GM10266 (cell line): ENCODE measurements at regions not wholly inside any gene's neighbourhood (a gene's known extent, or its start where the extent isn't known, plus 50 kb on each side); places are given as distances from the start of the nearest gene placed in this dataset.
"Not testable (repeated sequence)": the region's sequence is repeated elsewhere in the genome, so short reads cannot be mapped to it uniquely, and the experiment has no call there.

Source experiments
- DNase-seq: peaks from one replicate; pipeline ENCODE4 v3.0.0; 2012; ENCODE audit errors: extremely low spot score
- TF ChIP-seq, protein P1 (sequence below): IDR thresholded peaks from 2 replicates; pipeline ENCODE4 v1.5.1; 2012; ENCODE audit warnings: mild to moderate bottlenecking, low read depth; ENCODE audit not compliant: control insufficient read depth, insufficient read depth; ENCODE audit errors: missing control alignments

DNA sequence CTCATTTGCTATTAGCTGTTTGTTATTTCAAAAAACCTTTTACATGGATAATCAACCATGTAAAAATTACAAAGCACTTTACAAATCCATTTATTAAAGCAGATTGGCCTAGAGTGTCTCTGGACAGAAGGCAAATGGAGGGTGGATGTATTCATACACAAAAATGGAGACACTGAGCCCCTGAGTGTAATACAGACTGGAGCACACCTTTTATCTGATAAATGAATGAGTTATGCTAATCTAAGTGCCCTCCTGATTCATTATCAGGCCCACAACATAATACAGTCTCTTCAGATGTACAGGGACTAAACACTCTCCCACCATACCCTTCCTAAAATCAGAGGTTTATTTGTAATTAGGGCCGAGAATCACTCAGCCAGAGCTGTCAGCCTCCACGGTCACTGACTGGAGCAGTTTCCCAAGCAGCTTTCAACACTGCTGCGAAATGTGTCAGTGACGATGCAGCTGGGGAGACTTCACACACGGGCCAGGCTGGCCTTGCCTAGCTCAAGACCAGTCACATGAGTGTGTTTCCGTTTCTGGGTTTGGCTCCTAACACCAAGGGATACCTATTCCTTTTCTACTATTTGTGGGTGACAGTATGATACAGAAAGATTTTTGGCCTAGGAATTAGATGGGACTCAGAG, 271.8 kb downstream of the ZIC1 start:
- TF ChIP-seq, protein P1, sequence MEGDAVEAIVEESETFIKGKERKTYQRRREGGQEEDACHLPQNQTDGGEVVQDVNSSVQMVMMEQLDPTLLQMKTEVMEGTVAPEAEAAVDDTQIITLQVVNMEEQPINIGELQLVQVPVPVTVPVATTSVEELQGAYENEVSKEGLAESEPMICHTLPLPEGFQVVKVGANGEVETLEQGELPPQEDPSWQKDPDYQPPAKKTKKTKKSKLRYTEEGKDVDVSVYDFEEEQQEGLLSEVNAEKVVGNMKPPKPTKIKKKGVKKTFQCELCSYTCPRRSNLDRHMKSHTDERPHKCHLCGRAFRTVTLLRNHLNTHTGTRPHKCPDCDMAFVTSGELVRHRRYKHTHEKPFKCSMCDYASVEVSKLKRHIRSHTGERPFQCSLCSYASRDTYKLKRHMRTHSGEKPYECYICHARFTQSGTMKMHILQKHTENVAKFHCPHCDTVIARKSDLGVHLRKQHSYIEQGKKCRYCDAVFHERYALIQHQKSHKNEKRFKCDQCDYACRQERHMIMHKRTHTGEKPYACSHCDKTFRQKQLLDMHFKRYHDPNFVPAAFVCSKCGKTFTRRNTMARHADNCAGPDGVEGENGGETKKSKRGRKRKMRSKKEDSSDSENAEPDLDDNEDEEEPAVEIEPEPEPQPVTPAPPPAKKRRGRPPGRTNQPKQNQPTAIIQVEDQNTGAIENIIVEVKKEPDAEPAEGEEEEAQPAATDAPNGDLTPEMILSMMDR, result no peak
- no peak for DNase-seq

DNA sequence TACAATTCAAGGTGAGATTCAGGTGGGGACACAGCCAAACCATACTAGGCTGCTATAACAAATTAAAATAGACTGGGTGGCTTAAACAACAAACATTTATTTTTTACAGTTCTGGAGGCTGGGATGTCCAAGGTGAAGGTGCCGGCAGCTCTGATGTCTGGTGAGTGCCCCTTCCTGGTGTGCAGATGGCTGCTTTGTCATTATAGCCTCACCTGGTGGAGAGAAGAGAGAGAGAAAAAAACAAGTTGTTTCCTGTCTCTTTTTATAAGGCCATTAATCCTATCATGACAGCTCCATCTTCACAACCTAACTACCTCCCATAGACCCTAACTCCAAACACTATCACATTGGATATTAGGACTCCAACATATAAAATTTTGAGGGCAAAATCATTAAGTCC, 279.7 kb downstream of the ZIC1 start:
- no peak for DNase-seq
- TF ChIP-seq, protein P1, result no peak

DNA sequence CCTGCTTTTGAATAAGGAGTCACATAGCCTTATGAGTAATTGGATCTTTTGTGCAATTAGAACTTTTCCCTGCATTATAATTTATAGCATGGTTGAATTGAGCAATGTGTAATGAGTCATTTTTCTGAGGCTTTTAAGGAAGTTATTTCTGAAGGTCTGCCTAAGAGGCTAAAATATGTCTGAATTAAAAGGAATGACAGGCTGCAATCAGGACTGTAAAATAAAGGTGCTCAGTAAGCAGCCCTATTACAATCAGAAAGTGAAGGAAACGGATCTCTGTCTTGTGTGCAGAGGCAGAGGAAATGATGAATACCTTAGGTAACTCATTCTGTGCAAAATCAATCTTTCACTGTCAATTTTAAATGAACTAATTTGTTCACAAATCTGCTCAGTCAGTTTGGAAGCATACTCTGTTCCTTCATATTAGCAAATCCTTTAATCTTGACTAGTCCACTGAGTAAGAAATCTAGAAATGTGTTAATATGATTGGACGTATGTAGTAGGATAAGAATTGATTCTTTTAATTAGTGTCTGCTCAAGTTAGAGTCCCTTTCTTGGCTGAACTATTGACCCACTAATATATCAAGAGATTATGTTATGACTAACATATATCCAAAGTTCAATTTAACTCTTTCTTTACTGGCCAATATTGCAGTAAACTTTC, 290.1 kb downstream of the ZIC1 start:
- no peak for DNase-seq
- TF ChIP-seq, protein P1, result no peak

- TF ChIP-seq, protein P1, result no peak
- DNase-seq, result no peak
Observed at GRCh38 chr3:147701195-147701594, 292.0 kb downstream of the ZIC1 start.

GRCh38 chr3:147702509-147702908, 293.3 kb downstream of the ZIC1 start:
- DNase-seq, result no peak
- TF ChIP-seq, protein P1, result no peak

DNA sequence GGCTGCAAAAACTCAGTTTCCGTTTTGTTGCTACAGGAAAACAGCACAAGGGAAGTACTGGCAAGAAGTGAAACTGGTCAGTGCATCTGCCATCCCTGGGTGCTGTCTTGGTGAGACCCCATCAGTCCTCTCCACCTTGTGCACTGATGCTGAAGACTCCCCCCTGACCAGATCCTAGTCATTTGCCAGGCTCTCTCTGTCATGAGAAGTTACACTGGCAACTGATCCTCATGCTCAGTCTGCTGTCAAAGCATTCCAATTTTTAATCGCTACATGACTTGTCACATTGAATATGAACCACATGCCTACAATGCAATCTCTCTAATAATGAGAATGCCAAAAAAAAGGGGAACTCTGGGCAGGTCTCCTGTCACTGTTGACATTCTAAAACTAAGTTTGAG, 296.5 kb downstream of the ZIC1 start:
- TF ChIP-seq, protein P1, result no peak
- no peak for DNase-seq

DNA sequence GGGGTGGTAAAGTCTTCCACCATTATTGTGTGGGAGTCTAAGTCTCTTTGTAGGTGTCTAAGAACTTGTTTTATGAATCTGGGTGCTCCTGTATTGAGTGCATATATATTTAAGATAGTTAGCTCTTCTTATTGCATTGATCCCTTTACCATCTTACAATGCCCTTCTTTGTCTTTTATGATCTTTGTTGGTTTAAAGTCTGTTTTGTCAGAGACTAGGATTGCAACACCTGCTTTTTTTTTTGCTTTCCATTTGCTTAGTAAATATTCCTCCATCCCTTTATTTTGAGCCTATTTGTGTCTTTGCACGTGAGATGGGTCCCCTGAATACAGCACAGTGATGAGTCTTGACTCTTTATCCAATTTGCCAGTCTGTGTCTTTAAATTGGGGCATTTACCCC, 301.6 kb downstream of the ZIC1 start:
- not testable (repeated sequence) for DNase-seq
